IMR-90 (cell line): ENCODE measurements at regions not wholly inside any gene's neighbourhood (a gene's known extent, or its start where the extent isn't known, plus 50 kb on each side); places are given as distances from the start of the nearest gene placed in this dataset.

Experiments used
- ATAC-seq: fragments of 200-7000 bp; cut with Tn5 transposase; 2 replicates; pipeline ENCODE4 v1.9.1; 2020; ENCODE audit warnings: low read depth, mild to moderate bottlenecking, moderate library complexity
- BruUV-seq: library from RNA; stranded (reverse); fragments of 400-500 nt; replicated peaks from 2 replicates; lab custom pipeline; 2021; lab: Mats Ljungman, UMichigan
- CTCF ChIA-PET: fragments of 300-600 bp; formaldehyde crosslinking; extraction: SDS; loops from one replicate; lab custom pipeline; 2021; ENCODE audit warnings: antibody characterized with exemption; lab: Yijun Ruan, JAX
- POLR2A ChIA-PET: fragments of 300-600 bp; sonication (Branson Sonifier 250); formaldehyde crosslinking; loops from one replicate; lab custom pipeline; 2022; ENCODE audit warnings: antibody characterized with exemption; ENCODE audit not compliant: unreplicated experiment; lab: Charles Lee
- DNase-seq: peaks from one replicate; pipeline ENCODE4 v3.0.0; 2013
- H2AFZ ChIP-seq: replicated peaks from 2 replicates; pipeline ENCODE3; 2013; ENCODE audit warnings: low read length, mild to moderate bottlenecking; ENCODE audit not compliant: poor library complexity
- H2AK5ac ChIP-seq: 2 replicates; pipeline ENCODE4 v1.6.1; 2013; ENCODE audit warnings: low read depth, low read length, inconsistent platforms
- H2AK9ac ChIP-seq: replicated peaks from 2 replicates; pipeline ENCODE3; 2013; ENCODE audit warnings: mild to moderate bottlenecking, low read depth, low read length, moderate library complexity; ENCODE audit not compliant: poor library complexity
- H2BK120ac ChIP-seq: 2 replicates; pipeline ENCODE4 v1.6.1; 2013; ENCODE audit warnings: low read depth, low read length, inconsistent platforms
- H2BK15ac ChIP-seq: 3 replicates; pipeline ENCODE4 v1.6.1; 2013; ENCODE audit warnings: low read depth, low read length, inconsistent platforms
- H2BK20ac ChIP-seq: 2 replicates; pipeline ENCODE4 v1.6.1; 2013; ENCODE audit warnings: low read depth, mild to moderate bottlenecking, inconsistent platforms, low read length, moderate library complexity
- H2BK5ac ChIP-seq: 2 replicates; pipeline ENCODE4 v1.6.1; 2013; ENCODE audit warnings: mild to moderate bottlenecking, low read depth, low read length, inconsistent platforms; ENCODE audit not compliant: poor library complexity, severe bottlenecking
- H3K14ac ChIP-seq: replicated peaks from 2 replicates; pipeline ENCODE4 v1.6.1; 2013; ENCODE audit warnings: low read depth, low read length, inconsistent platforms
- H3K18ac ChIP-seq: 2 replicates; pipeline ENCODE4 v1.6.1; 2013; ENCODE audit warnings: low read depth, low read length, control low read depth
- H3K23ac ChIP-seq: 2 replicates; pipeline ENCODE4 v1.6.1; 2013; ENCODE audit warnings: low read depth, low read length, inconsistent platforms
- H3K27ac ChIP-seq: 2 replicates; pipeline ENCODE4 v1.5.1; 2013; ENCODE audit warnings: mild to moderate bottlenecking, control low read depth, low read length; ENCODE audit not compliant: insufficient read depth
- H3K27me3 ChIP-seq: 2 replicates; pipeline ENCODE4 v1.6.1; 2013; ENCODE audit warnings: low read length; ENCODE audit not compliant: control insufficient read depth, insufficient read depth
- H3K36me3 ChIP-seq: 2 replicates; pipeline ENCODE4 v1.6.1; 2013; ENCODE audit warnings: low read length, mixed read lengths; ENCODE audit not compliant: control insufficient read depth, insufficient read depth
- H3K4ac ChIP-seq: 2 replicates; pipeline ENCODE4 v1.6.1; 2013; ENCODE audit warnings: low read depth, low read length, inconsistent platforms
- H3K4me1 ChIP-seq: 2 replicates; pipeline ENCODE4 v1.6.1; 2013; ENCODE audit warnings: low read length, mixed read lengths; ENCODE audit not compliant: control insufficient read depth, insufficient read depth
- H3K4me2 ChIP-seq: 2 replicates; pipeline ENCODE4 v1.6.1; 2013; ENCODE audit warnings: low read depth, mild to moderate bottlenecking, control low read depth, low read length, moderate library complexity
- H3K4me3 ChIP-seq: 2 replicates; pipeline ENCODE4 v1.5.1; 2013; ENCODE audit warnings: low read depth, mild to moderate bottlenecking, control low read depth, low read length, moderate library complexity; ENCODE audit not compliant: insufficient read depth
- H3K56ac ChIP-seq: 2 replicates; pipeline ENCODE4 v1.6.1; 2013; ENCODE audit warnings: low read length, inconsistent platforms; ENCODE audit not compliant: insufficient read depth; ENCODE audit errors: extremely low read depth
- H3K79me1 ChIP-seq, 2 experiments: 2 replicates each; pipeline ENCODE4 v1.6.1; 2013; ENCODE audit warnings: low read length in 2 of 2, inconsistent platforms in 1 of 2, low read depth in 1 of 2
- H3K9ac ChIP-seq: 2 replicates; pipeline ENCODE4 v1.6.1; 2013; ENCODE audit warnings: low read depth, low read length, control low read depth
- H3K9me1 ChIP-seq: 2 replicates; pipeline ENCODE4 v1.6.1; 2013; ENCODE audit warnings: low read length, inconsistent platforms; ENCODE audit not compliant: insufficient read depth
- H3K9me3 ChIP-seq: 2 replicates; pipeline ENCODE4 v1.6.1; 2013; ENCODE audit warnings: low read length; ENCODE audit not compliant: control insufficient read depth, insufficient read depth
- H4K20me1 ChIP-seq: 2 replicates; pipeline ENCODE4 v1.6.1; 2013; ENCODE audit warnings: low read length, inconsistent platforms; ENCODE audit not compliant: insufficient read depth
- H4K5ac ChIP-seq: 2 replicates; pipeline ENCODE4 v1.6.1; 2013; ENCODE audit warnings: mild to moderate bottlenecking, low read depth, low read length, control low read depth
- H4K8ac ChIP-seq, 2 experiments: 2 replicates each; pipeline ENCODE4 v1.6.1; 2013; ENCODE audit warnings: low read depth in 2 of 2, low read length in 2 of 2, control low read depth in 1 of 2, inconsistent platforms in 1 of 2
- H4K91ac ChIP-seq: 2 replicates; pipeline ENCODE4 v1.6.1; 2013; ENCODE audit warnings: low read depth, low read length, inconsistent platforms; ENCODE audit not compliant: insufficient read depth
- BHLHE40 ChIP-seq: fragments of 150-350 bp; IDR thresholded peaks from 2 replicates; pipeline ENCODE4 v1.6.1; 2016; ENCODE audit warnings: mild to moderate bottlenecking, low read depth, low read length
- CEBPB ChIP-seq: IDR thresholded peaks from 2 replicates; pipeline ENCODE4 v1.6.1; 2012; ENCODE audit warnings: low read depth, low read length, improper control_type of control experiment
- CHD1 ChIP-seq: IDR thresholded peaks from 2 replicates; pipeline ENCODE4 v1.6.1; 2012; ENCODE audit warnings: low read depth, low read length, improper control_type of control experiment
- CTCF ChIP-seq: conservative IDR thresholded peaks from 2 replicates; pipeline ENCODE4 v1.5.1; 2012; ENCODE audit warnings: mild to moderate bottlenecking, low read depth, low read length, improper control_type of control experiment
- ELK1 ChIP-seq: fragments of 150-350 bp; IDR thresholded peaks from 2 replicates; pipeline ENCODE4 v1.6.1; 2016; ENCODE audit warnings: low read depth, mild to moderate bottlenecking, low read length, moderate library complexity, borderline replicate concordance
- FOS ChIP-seq: fragments of 150-350 bp; IDR thresholded peaks from 2 replicates; pipeline ENCODE4 v1.6.1; 2016; ENCODE audit warnings: low read depth, low read length
- MAFK ChIP-seq: IDR thresholded peaks from 2 replicates; pipeline ENCODE4 v1.6.1; 2012; ENCODE audit warnings: low read depth, low read length, improper control_type of control experiment
- MAZ ChIP-seq: IDR thresholded peaks from 2 replicates; pipeline ENCODE4 v1.6.1; 2012; ENCODE audit warnings: low read depth, mild to moderate bottlenecking, low read length, improper control_type of control experiment, moderate library complexity, borderline replicate concordance
- MXI1 ChIP-seq: IDR thresholded peaks from 2 replicates; pipeline ENCODE4 v1.6.1; 2012; ENCODE audit warnings: low read depth, mild to moderate bottlenecking, low read length, moderate library complexity, borderline replicate concordance
- NFE2L2 ChIP-seq: fragments of 150-350 bp; IDR thresholded peaks from 2 replicates; pipeline ENCODE4 v1.6.1; 2016; ENCODE audit warnings: low read depth, mild to moderate bottlenecking, low read length
- POLR2A ChIP-seq: IDR thresholded peaks from 2 replicates; pipeline ENCODE4 v1.6.1; 2012; ENCODE audit warnings: mild to moderate bottlenecking, low read depth, low read length
- RAD21 ChIP-seq: IDR thresholded peaks from 2 replicates; pipeline ENCODE4 v1.6.1; 2012; ENCODE audit warnings: low read length, improper control_type of control experiment
- RFX5 ChIP-seq: IDR thresholded peaks from 2 replicates; pipeline ENCODE4 v1.8.0; 2012; ENCODE audit warnings: low read depth, mild to moderate bottlenecking, low read length, moderate library complexity
- SMC3 ChIP-seq: fragments of 150-350 bp; IDR thresholded peaks from 2 replicates; pipeline ENCODE4 v1.6.1; 2016; ENCODE audit warnings: low read depth, mild to moderate bottlenecking, antibody characterized with exemption, low read length, moderate library complexity
- USF2 ChIP-seq: fragments of 150-350 bp; IDR thresholded peaks from 2 replicates; pipeline ENCODE4 v1.6.1; 2017; ENCODE audit warnings: mild to moderate bottlenecking, antibody characterized with exemption, low read length, low read depth
- WGBS, 2 experiments: methylation state at CpG; one replicate each; pipeline versions ENCODE4 v1.1.5 to v1.1.7; 2013; ENCODE audit warnings: missing lambda C conversion rate in 2 of 2; ENCODE audit not compliant: insufficient read length in 1 of 2; ENCODE audit errors: extremely low coverage in 2 of 2; 5-methylcytosine and 5-hydroxymethylcytosine counted together
- dilution Hi-C: fragments of 300-500 bp; cut with HindIII; formaldehyde crosslinking; loops from one replicate; pipeline ENCODE4 v1.14.3; 2018; ENCODE audit warnings: low sequenced_read_pairs; ENCODE audit not compliant: unreplicated experiment
- in situ Hi-C: fragments of 300-500 bp; cut with MboI; formaldehyde crosslinking; loops from 3 replicates; pipeline ENCODE4 v1.14.3; 2019; ENCODE audit warnings: low sequenced_read_pairs, inconsistent platforms, mixed read lengths
- intact Hi-C: fragments of 100-400 bp; cut with micrococcal nuclease; formaldehyde crosslinking; loops from 2 replicates; pipeline ENCODE4 v1.10.0; 2022

GRCh38 chr2:6754419-6754818 is 111.3 kb downstream of the CMPK2 start:
- H3K23ac ChIP-seq: no peak overlapping the region
- H3K4me3 ChIP-seq: no peak overlapping the region
- H2BK15ac ChIP-seq: no peak overlapping the region
- BruUV-seq: no TSS peak
- H2AK5ac ChIP-seq: no peak overlapping the region
- POLR2A ChIA-PET: no interaction called here
- H3K4ac ChIP-seq: no peak overlapping the region
- no CpG with 5 or more reads among the region's 9 CpGs for WGBS, 2 experiments
- H4K20me1 ChIP-seq: no peaks in the 10 kb centered on the region
- no peaks in the 10 kb centered on the region for H3K9me3 ChIP-seq
- H2AK9ac ChIP-seq: no peak overlapping the region
- H3K9ac ChIP-seq: no peak overlapping the region
- H3K56ac ChIP-seq: no peak overlapping the region
- no peaks in the 10 kb centered on the region for H3K4me1 ChIP-seq
- H3K9me1 ChIP-seq: no peaks in the 10 kb centered on the region; the same call in 1 of the 2 replicates
- no peak overlapping the region for H3K18ac ChIP-seq
- no peaks in the 10 kb centered on the region for H3K79me1 ChIP-seq
- no peak overlapping the region for H4K8ac ChIP-seq
- H4K5ac ChIP-seq: no peak overlapping the region
- CTCF ChIA-PET: interaction anchor here (0.6 kb wide), 1 partner anchor 529 kb away, joined by 4 read pairs; no protein-coding TSS in a partner anchor
- no peaks in the 10 kb centered on the region for H3K36me3 ChIP-seq
- H3K14ac ChIP-seq: no peak overlapping the region
- no peaks in the 10 kb centered on the region for H3K27me3 ChIP-seq
- no peak overlapping the region for H4K91ac ChIP-seq
- in situ Hi-C loops: no loop called here
- dilution Hi-C loops: no loop called here
- intact Hi-C loops: loop anchor here (5.0 kb wide), 1 partner anchor 402 kb away; no protein-coding TSS in a partner anchor
- ATAC-seq (no peak), DNase-seq (no peak)
- H2BK20ac ChIP-seq: no peak overlapping the region
- H2BK5ac ChIP-seq: no peak overlapping the region
- H3K27ac ChIP-seq: no peak overlapping the region
- H2BK120ac ChIP-seq: no peak overlapping the region
- H3K4me2 ChIP-seq: no peak overlapping the region
- no peak for TF ChIP-seq CEBPB
- TF ChIP-seq FOS: no peak
- no peak for TF ChIP-seq USF2
- no peak for TF ChIP-seq RAD21
- TF ChIP-seq SMC3: no peak
- no peak for TF ChIP-seq MAZ
- TF ChIP-seq NFE2L2: no peak
- TF ChIP-seq RFX5: no peak
- no peak for TF ChIP-seq CTCF
- no peak for TF ChIP-seq BHLHE40
- TF ChIP-seq ELK1: no peak
- TF ChIP-seq MAFK: no peak
- TF ChIP-seq CHD1: no peak
- TF ChIP-seq MXI1: no peak
- no peak for TF ChIP-seq POLR2A
- H2AFZ ChIP-seq: no peak overlapping the region
